Activated CD4-positive, alpha-beta T cell treated with anti-CD3 and anti-CD28 coated beads for 24 hours (primary cell): ENCODE measurements at regions not wholly inside any gene's neighbourhood (a gene's known extent, or its start where the extent isn't known, plus 50 kb on each side); places are given as distances from the start of the nearest gene placed in this dataset.
"Not testable (repeated sequence)": the region's sequence is repeated elsewhere in the genome, so short reads cannot be mapped to it uniquely, and the experiment has no call there.

Experiments
- DNase-seq, 2 donors: peaks; one replicate each; pipeline ENCODE4 v3.0.0-alpha.2; 2020; ENCODE audit warnings: low read depth in 2 of 2

DNA sequence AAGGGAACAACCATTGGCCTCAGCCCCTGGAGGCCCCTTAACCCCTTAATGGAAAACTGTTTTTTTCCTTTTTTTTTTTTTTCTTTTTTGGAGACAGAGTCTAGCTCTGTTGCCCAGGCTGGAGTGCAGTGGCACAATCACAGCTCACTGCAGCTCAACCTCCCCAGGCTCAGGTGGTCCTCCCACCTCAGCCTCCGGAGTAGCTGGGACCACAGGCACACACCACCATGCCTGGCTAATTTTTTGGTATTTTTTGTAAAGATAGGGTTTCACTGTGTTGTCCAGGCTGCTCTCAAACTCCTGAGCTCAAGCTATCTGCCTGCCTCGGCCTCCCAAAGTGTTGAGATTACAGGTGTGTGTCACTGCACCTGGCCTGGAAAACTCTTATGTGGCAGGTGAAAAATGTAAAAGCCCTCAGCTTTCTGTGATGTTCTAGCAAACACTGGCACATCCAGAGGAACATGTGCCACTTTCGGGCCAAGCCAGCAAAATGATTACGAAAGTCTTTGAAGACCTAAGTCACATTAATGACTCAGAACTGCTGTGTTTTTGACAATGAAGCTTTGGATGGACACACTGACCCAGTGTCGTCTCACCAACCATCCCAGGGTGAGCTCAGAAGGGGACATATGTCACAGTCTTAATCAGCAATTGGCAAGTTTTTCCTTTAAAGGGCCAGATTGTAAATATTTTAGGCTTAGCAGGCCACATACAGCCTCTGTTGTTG lies 189.3 kb upstream of the TPM1 start:
- no peak for DNase-seq

DNA sequence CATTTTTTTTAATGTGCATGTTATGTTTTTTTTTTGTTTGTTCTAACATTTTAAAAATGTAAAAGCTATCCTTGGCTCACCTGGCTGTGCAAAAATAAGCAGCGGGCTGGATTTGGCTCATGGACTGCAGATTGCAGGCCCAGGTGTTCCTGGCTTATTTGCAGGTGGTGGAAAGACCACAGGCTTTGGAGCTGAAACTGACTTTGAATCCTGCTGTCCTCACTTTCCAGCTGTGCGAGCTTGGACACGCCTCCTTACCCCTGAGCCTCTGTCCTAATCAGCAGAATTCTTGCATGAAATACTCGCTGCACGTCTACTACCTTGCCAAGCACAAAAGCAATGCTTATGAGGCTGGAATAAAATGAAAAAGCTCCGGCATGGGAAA lies 188.7 kb upstream of the TPM1 start:
- no peak for DNase-seq

DNA sequence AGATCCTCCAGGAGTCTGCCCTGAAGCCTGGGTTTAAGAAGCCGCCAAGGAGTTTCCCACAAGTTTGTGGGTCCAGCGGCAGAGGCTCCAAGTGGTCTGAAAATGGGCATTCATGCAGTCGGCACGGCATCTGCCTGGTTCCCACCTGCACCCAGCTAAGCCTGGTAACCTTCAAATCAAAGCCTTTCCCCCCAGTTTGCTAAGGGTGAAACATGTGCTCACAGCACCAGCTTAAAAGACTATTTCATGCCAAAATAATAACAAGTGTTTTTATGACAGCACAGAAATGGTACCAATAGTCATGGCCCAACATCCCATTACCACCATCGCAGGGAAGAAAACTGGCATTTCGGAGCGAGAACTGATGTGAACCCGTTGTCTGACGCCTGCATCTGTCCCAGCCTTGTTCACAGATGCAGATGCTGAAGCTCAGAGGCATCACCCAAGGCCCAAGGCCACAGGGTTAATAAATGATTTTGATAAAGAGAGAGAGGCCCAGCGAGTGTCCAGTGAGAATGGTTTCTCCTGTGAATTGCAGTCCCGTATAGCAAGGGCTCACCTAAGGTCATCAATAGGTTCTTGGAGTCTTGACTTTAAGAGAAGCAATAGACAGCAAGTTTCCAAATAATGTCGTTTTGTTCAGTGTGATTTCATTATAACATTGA lies 188.0 kb upstream of the TPM1 start:
- no peak for DNase-seq

DNA sequence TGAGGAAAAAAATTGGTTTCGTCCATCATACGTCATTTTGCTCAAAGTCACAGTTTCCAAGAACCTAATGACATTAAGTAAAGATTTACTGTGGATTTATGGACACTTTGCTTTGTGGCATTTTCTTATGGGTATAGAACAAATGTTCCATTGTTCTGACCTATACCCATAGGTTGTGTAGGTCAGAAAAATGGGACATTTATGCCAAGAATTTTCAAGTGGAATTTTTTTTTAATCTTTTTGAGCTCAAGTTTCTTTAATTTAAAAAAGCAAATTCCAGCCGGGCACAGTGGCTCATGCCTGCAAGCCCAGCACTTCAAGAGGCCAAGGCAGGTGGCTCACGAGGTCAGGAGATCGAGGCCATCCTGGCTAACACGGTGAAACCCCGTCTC lies 187.5 kb upstream of the TPM1 start:
- no peak for DNase-seq

DNA sequence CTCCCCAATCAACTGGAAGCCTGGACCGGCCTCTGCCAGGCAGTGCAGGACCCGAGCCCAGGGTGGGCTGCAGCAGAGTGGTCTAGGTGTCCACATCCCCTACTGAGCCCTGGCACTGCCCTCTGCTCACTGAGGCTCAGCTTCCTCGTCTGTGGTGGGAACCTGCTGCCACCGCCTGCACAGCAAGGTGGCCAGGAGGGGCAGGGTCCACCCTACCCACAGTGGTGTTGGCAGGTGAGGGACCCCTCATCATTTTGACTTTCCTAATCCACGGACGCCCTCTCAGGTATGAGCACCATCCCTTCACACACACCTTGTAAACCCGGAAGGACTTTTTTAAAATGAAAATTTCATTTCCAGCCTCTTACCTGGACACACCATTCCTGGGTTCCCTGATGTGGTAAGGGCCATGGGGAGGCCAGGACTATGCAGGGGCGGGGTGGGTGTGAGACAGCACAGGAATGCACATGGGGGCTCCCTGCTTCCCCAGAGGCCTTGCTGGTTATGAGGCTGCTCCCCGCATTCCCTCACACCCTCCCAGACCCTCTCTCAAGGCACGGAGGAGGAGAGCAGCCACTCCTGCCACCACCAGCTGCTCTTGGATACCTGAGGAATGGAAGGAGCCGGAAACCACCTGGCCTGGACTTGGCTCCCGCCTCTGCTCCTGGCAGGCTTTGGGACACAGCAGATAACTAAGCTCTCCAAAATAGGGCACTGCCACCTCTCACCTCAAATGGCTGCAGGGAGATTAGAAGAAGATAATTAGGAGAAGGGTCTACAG lies 185.9 kb upstream of the TPM1 start:
- no peak for DNase-seq

DNA sequence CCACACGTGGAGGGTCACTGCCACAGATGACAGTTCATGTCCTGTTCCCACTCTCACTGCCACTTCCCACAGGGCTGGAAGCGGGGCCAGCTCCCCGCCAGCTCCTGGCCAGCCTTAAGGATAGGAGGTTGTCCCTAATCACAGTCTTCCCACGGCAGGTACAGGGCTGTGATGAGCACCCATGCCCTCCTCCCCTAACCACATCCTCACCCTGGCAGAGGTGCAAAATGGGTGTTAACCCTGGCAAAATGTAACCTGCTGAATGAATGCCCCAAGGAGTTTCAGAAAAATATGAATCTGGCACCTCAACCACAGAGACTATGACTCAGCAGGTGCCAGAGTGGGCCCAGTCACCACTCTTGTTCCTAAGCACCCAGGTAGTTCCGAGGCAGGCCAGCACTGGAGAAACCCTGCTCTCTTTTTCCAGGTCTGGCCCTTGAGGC lies 185.1 kb upstream of the TPM1 start:
- no peak for DNase-seq

DNA sequence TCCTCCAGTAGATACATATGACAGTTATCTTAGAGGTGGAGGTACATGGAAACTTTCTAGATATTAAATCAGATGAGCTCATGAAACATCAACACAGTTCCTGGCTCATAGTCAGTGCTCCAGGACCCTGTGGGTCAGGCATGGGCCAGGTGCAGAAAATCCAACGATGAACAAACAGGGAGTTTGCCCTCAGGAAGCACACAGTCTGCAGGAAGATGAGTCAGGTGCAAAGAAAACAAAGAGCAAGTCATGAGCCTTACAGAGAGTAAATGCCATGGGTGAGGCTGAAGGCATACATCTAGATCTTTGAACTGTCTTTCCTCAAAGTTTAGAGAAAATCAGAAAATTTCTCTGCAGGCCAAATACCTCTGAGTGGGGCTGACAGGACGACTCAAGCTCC lies 184.2 kb upstream of the TPM1 start:
- no peak for DNase-seq

DNA sequence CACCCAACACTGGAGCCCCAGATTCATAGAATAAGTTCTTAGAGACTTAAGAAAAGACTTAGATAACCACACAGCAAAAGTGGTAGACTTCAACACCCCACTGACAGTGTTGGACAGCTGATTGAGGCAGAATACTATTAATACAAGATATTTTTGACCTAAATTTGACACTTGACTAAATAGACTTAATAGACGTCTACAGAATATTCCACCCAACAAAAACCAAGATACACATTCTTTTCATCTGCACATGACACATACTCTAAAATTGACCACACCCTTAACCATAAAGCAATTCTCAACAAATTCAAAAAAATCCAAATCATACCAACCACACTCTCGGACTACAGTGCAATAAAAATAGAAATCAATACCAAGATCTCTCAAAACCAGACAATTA lies 179.8 kb upstream of the TPM1 start:
- DNase-seq, result no peak

DNA sequence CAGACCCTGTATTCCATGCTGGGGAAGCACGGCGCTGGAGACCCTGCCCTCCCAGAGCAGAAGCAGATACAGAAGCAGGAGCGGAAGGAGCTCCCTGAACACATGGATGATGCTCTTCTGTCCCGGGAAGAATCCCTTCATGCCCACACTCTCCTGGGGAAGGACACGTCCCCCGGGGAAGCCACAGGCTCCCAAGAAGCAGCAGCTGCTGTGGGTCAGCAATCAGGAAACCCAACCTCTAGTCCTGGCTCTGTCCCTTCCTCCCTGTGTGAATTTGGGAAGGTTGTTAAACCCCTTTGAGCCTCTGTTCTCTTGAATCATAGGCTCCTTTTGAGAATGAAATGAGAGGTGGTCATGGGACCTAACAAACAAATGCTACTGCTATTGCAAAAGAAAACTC lies 176.2 kb upstream of the TPM1 start:
- no peak for DNase-seq

DNA sequence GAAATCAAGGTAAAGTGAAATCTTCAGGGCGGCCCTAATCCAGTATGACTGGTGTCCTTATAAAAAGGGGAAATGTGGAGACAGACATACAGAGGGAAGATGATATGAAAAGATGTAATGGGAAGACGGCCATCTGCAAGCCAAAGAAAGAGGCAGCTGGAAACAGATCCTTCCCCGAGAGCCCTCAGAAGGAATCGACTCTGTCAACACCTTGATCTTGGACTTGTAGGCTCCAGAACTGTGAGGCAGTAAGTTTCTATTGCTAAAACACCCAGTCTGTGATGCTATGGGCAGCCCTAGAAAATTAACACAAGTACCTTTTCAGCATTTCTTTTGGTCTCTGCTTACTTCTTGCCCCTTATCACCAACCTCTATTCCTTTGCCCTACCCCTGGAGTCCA lies 174.7 kb upstream of the TPM1 start:
- no peak for DNase-seq

DNA sequence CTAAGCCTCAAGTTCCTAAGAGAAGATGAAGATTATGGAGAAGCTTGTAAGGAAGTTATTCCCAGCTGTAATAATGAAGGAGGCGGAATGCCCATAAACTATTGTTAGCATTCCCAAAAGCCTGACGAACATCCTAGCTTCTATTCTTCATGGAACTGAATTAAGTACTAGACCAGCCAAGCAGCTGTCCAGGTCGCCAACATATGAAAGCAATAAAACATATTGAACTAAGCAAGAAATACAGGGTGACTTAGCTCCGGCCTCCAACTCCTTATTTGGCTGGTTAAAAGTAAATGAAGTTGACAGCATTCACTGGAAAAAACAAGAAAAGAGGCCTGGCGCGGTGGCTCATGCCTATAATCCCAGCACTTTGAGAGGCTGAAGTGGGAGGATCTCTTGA lies 174.0 kb upstream of the TPM1 start:
- no peak for DNase-seq

DNA sequence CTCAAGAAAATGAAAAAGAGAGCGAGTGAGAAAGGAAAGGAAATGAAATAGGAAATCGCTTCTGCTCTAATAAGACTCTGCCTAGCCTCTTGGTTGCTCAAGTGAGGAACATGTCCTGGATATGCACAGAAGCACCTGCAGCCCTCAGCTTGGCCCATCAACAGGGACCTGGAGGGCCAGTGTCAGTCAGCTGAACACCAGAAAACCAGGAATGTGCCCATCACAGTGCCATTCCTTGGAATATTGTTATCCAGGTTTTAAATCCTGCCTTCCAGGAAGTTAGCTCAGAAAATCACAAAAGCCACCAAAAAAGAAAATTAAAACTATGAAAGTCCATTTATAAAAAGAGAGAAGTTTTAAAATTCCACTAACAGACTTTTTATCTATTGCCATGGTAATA lies 173.4 kb upstream of the TPM1 start:
- DNase-seq, result no peak

DNA sequence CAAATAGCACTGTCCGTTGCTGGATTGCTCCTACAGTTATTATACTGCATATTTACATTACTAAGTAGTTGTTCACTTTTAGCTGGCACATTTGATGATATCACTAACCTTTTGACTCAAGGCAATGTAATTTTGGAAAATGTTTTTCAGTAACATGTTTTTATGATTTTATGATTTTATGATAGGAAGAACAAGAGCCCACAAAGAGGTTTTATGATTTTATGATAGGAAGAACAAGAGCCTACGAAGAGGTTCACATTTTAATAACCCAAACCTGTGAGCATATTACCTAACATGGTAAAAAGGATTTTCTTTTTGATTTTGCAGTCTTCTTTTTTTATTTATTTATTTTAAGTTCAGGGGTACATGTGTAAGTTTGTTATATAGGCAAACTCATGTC lies 172.3 kb upstream of the TPM1 start:
- DNase-seq, result no peak

DNA sequence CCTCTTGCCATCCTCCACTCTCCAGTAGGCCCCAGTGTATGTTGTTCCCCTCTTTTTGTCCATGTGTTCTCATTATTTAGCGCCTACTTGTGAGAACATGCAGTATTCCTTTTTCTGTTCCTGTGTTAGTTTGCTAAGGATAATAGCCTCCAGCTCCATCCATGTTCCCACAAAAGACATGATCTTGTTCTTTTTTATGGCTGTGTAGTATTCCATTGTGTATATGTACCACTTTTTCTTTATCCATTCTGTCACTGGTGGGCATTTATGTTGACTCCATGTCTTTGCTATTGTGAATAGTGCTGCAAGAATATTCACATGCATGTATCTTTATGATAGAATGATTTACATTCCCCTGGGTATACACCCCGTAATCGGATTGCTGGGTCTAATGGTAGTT lies 171.8 kb upstream of the TPM1 start:
- not testable (repeated sequence) for DNase-seq

DNA sequence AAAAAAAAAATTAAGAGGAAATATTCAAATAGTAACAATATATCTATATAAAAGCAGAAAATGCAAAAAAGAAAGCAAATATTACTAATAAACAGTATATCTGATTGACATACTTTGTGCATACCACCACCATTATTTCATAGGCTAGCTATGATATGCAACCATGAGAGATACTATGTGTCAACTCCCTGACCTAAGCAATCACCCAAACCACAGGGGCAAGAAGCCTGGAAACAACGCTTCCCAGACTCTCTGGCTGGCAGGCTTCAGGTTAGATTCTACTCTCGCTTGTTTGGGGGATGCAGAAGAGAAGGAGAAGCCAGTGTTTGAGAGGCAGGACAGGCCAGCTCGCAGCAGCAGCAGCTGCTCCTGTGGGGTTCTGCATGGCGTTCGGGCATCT lies 169.3 kb upstream of the TPM1 start:
- DNase-seq, result no peak

DNA sequence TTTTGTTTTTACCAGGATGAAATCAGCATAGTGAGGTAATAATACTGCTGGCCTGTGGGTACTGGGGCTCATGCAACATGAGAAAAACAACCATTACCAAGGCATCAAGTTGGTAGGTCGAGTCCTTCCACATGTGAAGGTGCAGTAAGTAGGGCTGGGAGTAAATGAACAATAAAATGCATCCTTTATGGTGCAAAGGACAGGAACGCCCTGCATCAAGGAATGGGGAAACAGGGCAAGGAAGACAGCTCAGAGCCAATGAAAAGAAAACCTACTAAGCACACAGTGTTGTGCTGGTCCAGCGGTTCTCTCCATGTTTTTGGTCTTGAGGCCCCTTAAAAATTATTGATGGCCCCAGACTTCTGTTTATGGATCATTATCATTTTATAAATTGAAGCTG lies 168.5 kb upstream of the TPM1 start:
- no peak for DNase-seq

DNA sequence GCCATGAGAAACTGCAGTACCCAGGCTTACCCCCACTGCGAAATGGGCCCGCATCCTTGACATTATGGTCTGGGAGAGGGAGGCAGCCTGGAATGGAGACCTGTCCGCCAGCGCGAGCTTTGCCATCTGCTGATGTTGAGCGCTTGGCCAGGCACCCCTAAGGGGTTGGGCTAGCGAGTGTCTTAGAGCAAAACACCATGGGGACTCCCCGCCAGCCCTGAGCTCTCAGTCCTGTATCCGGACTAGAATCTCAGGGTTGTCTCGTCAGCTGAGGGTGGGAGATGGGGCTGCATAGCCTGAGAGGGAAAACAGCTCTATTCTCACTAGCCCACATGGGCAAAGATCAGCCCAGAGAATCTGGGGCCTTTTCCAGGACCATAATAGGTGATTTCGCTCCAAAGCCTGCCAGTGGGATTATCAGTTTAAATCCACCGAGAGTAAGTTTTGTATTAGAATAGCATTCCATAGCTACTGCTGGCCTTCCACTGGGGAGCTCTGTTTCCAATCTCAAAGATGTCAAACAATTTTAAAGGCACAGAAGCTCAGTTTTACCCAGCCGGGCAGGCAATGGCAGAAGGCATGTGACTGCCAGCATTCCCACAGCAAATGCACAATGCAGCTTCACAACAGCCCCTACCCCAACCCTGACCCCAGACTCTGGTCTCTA lies 167.5 kb upstream of the TPM1 start:
- no peak for DNase-seq

DNA sequence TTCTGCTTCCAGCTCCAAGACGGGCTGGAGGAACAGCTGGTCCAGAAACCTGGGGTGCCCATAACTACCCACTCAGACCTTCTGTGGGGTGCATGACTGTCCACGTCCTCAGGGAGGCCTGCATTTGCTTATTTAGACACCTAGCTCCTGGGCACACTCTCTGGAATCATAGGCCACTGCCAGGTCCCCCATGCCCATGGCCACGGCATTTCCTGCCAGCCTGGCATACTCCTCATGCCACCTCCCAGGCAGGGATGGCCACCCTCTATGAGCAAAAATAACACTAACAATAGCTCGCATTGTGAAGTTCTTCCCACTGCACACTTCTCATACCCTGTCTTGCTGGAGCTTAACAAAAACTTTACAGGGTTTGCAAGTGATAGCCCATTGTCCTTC lies 166.9 kb upstream of the TPM1 start:
- no peak for DNase-seq

DNA sequence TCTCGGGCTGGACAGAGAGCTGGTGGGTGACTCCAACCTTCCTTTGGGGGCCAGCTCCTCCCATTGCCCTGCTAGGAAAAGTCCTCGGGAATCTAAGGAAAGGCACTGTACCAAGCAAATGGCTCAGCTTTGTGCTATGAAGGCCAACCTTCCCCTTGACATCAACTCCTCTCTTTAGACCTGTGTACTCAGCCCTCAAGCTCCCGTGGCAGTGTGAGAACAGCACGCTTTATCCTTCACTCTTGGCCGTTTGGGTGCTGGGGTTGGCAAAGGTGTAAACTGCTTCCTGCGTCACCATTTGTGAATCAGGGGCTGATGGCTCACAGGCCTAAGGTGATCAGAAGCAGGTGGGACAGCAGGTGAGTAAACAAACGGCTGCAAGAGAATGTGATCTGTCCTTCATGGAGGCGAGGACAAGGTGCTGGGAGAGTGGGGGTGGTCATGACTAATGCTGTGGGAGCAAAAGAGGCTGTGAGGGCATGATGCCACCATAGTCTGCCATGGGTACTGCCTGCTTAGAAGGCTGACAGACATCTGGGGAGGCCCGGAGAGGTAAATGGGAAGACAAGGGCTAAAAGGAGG lies 165.2 kb upstream of the TPM1 start:
- DNase-seq, result no peak

DNA sequence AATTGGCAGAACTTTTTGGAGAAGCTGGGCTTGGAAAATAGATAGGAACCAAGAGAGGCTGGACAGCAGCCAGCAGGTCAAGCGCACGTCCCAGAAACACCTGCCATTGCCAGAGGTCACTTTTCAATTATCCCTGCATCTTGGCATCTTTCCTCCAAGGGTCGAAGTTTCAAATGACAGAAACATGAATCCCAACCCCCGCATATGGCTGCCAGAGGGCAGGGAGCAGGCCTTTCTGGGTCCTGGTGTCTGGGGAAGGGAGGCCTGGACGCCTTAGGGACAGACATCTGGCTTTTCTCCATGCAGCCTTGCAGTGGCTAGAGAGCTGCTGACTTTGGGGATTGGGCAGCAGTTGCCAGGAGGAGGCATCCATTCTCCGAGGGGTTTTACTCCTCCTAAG lies 164.5 kb upstream of the TPM1 start:
- DNase-seq, result no peak

DNA sequence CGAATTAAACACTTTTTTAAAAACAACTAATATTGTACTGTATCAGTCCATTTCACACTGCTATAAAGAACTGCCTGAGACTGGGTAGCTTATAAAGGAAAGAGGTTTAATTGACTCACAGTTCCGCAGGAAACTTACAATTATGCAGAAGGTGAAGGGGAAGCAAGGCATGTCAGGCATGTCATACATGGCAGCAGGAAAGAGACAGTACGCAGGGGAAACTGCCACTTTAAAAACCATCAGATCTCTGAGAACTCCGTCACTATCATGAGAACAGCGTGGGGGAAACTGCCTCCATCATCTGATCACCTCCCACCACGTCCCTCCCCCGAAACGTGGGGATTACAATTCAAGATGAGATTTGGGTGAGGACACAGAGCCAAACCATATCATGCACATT lies 162.8 kb upstream of the TPM1 start:
- DNase-seq, result no peak

DNA sequence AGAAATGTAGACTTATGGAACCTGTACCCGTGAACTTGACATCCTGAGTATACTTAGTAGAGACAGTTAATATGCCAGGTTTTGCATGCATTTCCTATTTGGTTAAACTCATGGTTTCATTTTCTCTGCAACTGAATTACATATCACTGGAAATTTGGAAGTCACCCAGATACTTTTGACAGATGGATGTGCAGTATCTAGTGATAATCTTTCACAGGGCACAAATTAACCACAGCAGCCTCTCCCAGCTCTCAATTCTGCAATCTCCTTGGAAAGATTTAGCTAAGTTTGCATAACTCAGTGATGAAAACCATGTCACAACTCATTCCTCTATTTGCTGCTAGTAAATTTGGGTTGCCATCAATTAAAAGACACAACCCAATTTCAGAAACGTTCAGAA lies 162.3 kb upstream of the TPM1 start:
- no peak for DNase-seq
